GM19467 (cell line): ENCODE measurements at regions not wholly inside any gene's neighbourhood (a gene's known extent, or its start where the extent isn't known, plus 50 kb on each side); places are given as distances from the start of the nearest gene placed in this dataset.

ENCODE experiments used
- ATAC-seq: cut with Tn5 transposase; IDR thresholded peaks from one replicate; pipeline ENCODE4 v1.9.1; 2021; ENCODE audit warnings: mild to moderate bottlenecking, moderate library complexity; ENCODE audit not compliant: unreplicated experiment

DNA sequence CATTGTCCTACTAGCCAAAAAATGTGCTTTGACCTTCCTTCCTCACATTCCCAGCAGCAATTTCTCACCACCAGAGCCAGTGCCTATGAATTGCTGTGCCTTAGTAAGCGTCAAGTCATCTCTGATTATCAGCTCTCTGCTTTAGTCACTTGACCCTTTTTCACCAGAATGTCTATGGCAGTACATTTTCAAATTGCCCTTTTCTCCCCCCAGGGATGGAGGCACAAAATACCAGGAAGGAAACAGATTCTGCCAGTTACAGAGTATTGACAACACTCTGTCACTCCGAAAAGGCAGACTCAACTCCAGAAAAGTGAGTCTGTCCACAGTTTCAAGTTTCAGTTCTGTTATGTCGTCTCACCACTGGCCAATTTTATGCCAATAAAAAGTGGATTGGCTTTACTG lies 167.4 kb downstream of the TNFSF18 start:
- ATAC-seq = no peak

DNA sequence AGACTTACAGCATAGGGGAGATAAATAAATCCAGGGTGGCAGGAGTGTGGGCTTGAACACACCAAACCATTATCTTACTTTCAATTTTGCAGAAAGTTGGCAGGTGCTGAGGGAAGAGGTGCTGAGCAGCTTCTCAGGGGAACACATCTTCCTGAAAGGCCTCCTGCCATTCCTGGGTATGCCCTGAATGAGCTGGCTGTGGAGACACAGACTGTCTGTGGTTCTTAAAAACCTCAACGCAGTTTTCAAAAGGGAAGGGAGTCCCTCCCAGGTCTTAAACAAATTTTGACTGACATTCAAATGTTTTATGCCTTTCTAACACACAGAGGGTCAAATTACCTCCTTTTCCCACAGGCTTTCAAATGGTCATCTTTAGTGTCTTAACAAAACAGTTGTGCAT lies 166.9 kb downstream of the TNFSF18 start:
- ATAC-seq = no peak

DNA sequence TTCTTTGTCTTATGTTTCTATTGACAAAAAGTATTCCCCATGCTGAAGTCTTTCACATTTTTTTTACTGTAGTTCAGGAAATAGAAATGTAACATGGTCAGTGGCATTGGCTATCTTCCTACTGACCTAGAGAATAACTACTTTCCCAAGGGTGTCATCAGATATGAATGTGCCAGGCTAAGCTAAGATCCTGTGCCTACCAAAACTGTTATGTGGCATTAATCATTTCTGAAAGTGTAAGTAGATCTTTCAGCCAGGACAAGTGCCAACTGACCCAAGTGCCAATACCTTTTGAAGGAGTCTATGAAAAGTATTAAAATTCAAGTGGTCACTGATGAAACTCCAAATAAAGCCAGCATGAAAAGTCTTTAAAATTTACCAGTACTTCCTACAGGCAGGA lies 165.3 kb downstream of the TNFSF18 start:
- no peak for ATAC-seq

DNA sequence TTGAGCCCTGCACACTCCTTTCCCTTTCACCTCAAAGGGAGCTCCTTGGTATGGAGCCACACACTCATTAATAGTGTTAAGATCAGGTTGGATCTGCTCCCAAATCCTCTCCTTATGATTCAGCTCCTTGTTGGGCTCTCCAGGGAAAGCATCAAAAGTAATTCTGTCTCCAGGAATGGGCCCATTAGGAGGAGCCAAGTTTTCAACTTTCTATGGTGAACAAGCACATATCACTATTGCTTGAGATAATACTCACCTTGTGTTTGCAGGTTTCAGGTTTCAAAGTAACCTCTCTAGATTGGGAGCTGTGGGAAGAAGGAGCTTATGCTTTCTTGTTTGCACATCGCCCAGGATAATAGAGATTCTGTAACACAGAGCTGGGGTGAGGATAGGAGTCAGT lies 164.8 kb downstream of the TNFSF18 start:
- ATAC-seq = no peak

DNA sequence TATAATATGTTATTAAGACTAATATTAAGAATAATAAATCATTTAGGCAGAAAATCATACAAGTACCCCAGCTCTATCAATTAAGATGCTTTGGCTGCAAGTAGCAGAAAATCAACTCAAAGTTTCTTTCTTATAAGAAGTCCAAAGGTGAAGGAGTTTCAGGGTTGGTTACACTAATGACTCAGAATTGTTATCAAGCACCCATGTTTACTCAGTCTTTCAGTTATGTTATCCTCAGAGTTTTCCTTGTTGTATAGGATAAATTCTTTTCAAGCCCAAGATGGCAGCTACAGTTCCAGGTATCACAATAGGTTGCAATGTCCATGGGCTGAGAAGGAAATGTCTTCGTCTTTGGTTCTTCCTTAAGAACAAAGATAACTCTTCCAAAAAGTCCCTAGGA lies 163.6 kb downstream of the TNFSF18 start:
- no peak for ATAC-seq

DNA sequence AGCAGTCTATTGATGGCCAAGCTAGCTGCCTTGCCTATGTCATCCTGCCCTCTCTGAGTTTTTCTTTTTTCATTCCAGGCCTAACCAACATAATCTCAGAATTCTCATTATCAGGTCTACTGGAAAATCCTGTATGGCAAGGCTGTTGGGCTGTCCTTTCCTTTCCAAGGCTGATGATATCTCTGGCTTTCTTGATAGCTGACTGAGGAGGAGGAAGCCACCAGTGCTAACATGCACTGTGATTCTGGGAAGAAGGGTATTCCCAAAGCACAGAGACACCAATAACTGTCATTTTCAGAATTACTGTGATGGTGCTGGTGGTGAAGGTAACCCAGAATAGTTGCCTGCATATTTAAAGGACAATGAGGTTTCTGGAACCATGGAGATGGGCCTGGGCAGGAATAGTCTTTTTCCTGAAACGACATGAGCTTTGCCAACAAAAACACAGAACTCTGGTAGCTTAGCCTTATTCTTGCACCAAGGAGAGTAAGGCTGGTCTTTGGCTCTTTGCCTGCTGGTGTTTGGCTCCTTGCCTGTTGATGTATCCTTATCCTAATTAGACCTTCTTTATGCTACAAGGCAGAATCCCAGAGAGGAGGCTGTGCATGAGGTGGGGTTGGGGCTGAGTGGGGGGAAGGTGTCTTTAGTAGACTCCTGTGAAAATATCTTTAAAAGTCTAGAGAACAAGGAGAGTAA lies 157.4 kb downstream of the TNFSF18 start:
- ATAC-seq = no peak

DNA sequence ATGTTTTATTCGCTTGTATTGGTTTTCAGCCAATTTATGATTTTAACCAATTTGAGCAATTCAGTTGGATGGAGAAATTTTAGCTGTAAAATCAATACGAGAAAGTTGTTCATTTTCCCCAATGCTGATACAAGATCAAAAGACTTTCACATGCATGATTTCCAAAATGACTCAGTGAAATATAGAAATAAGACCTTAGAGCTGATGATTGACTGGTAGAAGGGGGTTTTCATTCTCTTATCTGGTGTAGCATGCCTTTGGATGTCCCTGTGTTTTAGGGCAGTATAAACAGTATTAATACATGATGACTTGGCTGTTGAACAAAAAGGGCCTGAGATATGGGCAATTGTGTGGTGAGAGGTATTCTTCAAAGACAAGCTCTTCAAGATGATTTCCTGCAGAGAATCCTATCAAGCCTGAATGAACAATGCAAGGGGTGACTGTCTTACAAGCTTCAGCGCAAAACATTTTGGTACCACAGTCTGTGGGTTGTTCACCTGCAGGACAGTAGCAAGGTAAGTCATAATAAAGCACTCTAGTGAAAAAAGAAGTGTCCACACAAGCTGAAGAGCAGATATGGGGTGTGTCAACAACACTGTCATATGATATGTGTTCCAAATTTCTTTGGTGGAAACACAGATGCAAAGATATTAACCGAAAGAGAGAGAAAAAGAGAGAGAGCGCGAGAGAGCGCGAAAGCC lies 156.2 kb downstream of the TNFSF18 start:
- ATAC-seq = peak; percentile 27

DNA sequence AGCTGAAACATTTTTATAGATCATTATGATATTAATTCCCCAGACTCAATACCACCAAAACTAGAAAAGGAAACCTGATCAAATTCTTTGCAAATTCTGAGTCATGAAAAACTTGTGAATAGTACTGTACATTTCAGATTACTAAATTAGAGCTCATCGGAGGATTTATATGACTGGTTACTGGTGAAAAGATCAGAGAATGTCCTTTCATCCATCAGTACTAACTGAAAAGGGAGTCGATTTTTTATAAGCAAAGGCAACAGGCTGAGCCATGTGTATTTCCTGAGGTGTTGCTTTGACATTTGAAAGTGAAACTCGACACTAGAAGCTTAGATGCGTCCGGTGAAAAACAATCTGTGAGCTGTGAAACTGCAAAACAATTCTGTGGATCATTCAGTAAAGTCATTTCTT lies 155.7 kb downstream of the TNFSF18 start:
- ATAC-seq = peak; percentile 75

DNA sequence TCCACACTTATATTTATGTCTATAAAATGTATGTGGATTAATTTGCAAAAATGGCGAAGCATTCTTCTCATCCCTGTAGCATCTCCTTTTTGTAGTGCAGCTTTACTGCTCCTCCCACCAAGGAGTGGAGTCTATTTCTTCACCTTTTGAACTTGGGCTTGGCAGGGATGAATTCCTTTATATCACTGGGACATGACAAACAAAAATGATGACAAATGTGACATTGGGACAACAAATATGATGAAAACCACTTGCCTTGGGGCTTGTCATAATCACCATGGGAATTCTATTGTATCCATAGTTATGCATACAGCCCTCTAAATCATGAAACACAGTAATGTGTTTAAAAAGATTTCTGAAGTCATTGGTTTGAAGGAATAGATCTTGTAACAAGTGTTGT lies 155.0 kb downstream of the TNFSF18 start:
- no peak for ATAC-seq

DNA sequence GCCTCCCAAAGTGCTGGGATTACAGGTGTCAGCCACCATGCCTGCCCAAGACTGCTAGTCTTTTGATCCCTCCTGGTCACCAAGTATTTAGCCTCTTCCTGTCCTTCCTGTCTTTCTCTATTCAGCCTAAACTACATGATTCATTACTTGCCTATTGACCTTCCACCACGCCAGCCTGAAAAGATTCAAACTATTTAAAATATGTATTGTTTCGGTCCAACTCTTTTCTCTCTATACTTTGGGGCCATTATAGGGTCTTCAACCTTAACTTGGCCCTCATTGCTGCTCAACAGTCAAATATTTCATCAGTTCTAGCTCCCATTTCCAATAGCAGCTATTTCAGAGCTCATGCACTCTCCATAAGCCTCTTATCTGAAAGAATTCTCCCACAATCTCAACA lies 153.0 kb downstream of the TNFSF18 start:
- no peak for ATAC-seq

DNA sequence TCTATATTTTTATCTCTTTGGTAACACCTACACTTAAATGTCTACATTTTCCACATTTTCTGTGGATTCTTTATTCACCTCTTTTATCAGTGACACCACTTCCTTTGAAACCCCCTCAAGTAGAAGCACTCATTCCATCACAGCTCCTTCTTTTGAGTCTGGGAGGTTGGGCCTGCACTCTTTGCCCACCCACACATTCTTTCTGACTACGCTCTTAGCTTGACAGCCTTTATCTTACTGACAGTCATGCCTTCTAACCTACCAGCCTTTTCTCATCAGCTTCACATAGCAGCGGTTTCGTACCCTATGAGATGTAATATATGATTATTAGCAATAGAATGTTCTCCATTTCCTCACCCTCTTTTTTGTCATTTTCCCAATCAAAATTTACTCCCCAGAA lies 151.9 kb downstream of the TNFSF18 start:
- no peak for ATAC-seq

DNA sequence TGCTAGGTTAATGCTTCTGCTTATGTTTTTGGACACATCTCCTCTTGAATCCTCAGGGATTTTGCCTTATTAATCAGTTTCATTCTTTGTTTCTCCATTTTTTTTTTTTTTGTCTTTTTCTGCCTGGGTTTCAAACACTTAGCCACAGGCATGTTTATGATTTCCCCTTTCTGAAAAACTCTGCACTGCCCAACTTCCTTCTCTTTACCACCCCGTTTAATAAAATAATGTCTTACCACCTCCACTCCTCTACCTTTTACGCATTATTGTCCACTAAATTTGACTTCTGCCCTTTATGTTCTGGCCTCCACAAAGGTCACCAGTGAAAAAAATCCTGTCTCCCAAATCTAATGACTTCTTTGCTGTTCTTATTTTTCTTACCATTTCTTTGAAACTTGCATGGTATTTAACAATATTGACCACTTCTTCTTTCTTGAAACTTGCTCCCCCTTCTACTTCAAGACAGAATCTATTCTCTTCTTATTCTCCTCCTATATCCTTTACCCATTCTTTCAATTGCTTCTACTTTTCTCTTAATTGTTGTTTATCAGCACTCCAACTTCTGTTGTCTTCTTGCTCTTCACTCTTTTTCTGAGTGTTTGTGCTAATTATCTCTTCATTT lies 150.3 kb downstream of the TNFSF18 start:
- no peak for ATAC-seq

DNA sequence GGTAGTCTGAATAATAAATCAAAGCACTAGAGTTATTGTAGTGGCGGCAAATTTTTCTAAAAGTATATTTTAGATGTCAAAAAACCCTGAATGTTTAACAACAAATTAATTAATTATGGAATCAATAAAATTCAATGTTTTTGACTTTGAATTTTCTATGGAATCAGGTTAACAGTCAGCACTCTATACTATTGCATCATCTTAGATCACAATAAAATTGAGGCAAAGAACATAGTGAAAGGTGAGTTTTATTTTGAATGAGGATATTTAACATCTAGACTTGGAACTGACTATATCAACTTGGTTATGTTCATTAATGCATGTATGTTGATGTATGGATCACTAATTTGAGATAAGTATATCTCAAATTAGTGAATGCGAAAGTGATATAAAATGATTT lies 148.5 kb downstream of the TNFSF18 start:
- no peak for ATAC-seq

DNA sequence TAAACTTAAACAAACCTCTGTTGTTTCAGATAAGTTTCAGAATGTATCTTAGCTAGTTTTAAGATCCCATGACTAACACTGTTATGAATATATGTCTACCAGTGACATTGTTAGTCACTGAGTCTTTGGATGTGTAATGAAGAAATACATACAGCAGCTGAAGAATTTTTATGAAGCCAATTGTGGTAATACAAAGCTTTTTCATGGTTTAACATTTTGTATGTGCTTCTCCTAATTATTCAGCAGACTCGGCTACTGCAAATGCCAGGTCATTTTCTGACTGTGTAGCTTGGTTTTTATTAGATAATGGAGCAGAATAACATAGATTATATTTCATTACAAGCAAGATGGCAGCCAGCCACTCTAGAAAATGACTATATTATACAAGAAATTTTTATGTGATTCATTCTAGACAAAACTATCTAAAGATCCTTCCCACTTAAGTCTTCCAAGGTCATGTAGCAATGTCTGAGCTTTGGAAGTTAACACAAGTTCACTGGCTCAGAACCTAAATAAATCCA lies 147.8 kb downstream of the TNFSF18 start:
- ATAC-seq = no peak

DNA sequence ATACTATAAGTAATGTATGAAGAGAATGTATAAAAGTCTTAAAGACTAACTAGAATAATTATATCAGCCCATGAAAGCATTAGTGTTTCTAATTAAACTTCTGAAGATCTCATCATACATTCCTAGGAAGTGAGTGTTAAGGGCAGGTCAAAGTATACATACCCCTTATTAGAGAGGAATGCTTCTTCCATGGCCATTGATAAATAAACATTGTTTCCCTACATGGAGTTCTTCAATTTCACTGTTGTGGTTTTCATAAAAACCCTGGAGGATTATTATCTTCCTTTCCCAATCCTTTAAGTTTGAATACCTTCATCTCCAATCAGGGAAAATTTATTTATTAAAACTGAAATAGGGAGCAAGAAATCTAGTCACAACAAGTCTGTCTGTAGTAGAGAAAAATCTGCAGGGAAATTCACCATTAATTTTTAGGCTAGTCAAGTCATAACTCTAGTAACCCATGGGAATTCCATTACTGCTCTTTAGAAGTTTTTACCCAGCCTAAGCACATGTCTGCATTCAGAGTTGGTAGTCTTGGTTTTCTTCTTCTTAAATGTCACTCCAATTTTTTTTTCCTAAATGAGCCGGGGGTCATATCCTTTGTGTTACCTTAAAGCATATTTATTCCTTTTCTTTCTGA lies 147.0 kb downstream of the TNFSF18 start:
- no peak for ATAC-seq

DNA sequence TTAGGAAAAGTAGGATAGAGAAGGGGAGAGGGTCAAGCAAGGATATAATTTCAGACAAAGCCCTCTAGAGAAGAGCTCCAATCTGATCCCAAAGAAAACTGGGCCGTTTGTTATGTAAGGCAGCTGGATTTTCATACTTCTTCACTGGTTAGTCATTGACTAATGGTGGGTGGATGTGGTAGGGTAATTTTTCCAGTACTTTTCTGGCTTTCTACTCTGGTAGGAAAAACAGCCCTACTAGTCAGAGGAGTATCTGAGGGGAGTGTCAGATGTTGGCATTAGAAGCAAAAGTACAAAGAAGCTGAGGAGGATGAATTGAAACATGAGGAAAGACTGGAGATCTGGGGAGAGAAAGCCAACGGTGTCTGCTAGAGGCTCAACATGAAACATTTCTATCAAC lies 145.3 kb downstream of the TNFSF18 start:
- ATAC-seq = no peak

DNA sequence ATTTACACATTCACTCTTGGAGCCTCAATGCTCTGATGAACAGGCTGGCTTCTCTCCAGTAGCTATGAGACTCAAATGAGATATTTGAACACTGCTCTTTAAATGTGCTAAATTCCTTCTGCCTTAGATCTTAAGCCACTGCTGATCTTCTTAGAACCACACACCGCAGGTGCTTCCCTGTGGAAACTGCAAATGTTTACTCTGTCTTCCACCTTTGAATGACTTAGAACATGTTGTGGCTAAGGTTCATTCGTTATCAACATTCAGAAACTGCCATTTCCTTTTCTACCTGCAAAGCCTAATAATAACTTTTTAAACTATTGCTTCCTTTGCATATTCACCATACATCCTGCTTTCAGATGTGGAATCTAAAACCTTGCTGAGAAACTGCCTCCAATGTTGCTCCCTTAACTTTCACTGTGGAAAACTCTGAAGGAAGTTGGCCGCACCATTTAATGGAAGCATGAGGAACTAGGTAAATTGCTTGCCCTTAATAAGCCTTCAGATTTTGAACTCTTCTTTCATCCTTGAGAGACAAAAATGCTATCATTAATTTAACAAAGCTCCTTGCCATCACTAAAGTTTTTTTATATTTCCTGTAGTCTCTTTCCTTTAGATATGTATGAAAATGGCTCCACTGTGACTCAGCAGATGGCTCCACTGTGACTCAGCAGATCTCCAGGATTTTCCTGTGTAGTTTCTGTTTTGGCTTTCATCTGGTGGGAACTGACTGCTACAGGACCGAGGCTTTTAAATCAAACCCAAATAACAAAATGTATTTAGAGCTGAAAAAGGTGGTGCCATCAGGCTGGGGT lies 143.8 kb downstream of the TNFSF18 start:
- no peak for ATAC-seq

DNA sequence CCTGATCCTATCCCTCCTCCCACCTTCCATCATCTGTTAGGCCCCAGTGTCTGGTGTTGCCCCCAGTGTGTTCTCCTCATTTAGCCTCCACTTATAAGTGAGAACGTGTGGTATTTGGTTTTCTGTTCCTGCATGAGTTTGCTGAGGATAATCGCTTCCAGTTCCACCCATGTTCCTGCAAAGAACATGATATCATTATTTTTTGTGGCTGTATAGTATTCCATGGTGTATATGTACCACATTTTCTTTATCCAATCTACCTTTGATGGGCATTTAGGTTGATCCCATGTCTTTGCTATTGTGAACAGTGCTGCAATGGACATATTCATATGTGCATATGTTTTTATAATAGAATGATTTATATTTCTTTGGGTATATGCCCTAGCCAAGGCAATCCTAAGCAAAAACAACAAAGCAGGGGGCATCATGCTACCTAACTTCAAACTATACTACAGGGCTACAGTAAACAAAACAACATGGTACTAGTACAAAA lies 142.9 kb downstream of the TNFSF18 start:
- ATAC-seq = no peak

DNA sequence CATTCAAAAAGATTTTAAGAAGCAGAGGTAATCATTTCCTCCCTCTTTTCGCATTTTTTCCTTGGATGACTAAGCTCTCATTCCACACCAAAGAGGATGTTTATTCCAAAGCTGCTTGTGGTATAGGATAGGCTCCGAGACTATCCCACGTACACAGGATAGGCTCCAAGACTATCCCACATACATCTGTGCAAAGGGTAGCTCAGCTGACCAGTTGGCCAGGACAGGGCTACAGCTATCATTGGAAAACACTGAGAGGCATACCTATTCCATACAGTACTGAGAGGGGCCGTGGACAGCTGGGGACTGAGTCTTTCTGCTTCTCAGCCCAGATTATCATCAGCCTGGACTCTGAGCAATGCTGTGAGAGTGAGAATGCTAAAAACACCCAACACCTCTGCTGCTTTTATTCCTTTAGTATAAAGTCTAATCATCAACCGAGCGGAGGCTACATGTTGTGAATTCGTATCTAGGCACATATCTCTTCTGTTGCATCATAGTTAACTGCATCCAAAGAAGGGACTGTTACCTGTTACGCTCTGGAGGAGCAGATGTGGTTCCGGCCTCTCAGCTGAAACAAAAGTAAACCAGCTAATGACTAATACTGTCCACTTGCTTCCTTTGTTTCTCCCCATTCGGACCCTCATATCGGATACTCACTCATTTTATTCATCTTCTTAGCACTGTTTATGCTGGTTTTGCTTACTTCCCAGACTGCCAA lies 141.0 kb downstream of the TNFSF18 start:
- no peak for ATAC-seq

DNA sequence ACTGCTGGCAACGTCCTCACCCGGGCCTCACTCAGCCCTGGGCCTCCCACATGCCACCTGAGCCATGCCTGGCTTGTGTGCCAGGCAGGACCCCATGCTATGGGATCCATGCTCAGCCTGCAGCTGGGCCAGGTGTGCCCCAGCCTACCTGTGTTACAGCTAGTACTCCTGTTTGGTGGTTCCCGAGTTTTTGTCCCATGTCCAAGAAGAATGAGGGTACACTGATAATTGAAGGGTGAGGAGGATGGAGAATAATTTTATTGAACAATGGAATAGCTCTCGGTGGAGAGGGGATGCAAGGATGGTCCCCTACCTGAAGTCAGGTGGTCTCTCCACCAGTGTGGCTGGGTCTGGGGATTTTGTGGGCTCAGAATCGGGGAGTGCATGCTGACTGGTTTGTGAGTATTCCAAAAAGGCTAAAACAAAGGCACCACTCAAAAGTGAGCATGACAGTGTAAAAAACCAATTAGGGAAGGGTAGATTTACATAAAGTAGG lies 137.9 kb downstream of the TNFSF18 start:
- ATAC-seq = no peak
